ENCODE measurements at regions not wholly inside any gene's neighbourhood (a gene's known extent, or its start where the extent isn't known, plus 50 kb on each side); places are given as distances from the start of the nearest gene placed in this dataset.

- no peak overlapping the region for H2BK120ac ChIP-seq (ENCODE audit: low read depth, low read length)
- H3K4me3 ChIP-seq (ENCODE audit: insufficient read depth, low read depth, low read length), result no peak overlapping the region
- no peaks in the 10 kb centered on the region for H3K9me3 ChIP-seq (ENCODE audit: control insufficient read depth, insufficient read depth, low read length)
- H4K8ac ChIP-seq (ENCODE audit: low read depth in 2 of 2, low read length in 2 of 2), result no peak overlapping the region
- no peak overlapping the region for H3K4ac ChIP-seq (ENCODE audit: low read depth, low read length)
- no peak for ATAC-seq (ENCODE audit: low read depth)
- BruUV-seq (replicated peaks), result no TSS peak
- in situ Hi-C loops (cut with MboI; ENCODE audit: low sequenced_read_pairs), result no loop called here
- H2BK20ac ChIP-seq (ENCODE audit: low read depth, low read length), result no peak overlapping the region
- H3K14ac ChIP-seq (replicated peaks; ENCODE audit: low read depth, low read length), result no peak overlapping the region
- H4K20me1 ChIP-seq (ENCODE audit: insufficient read depth, low read length), result no peaks in the 10 kb centered on the region
- H2AK9ac ChIP-seq (replicated peaks; ENCODE audit: low read depth, low read length, poor library complexity), result no peak overlapping the region
- ChIA-PET POLR2A (ENCODE audit: unreplicated experiment) (no interaction called here), CTCF (no interaction called here)
- no peak overlapping the region for H4K5ac ChIP-seq (ENCODE audit: low read depth, low read length)
- peaks cover 7% of the 10 kb centered on the region for H3K27me3 ChIP-seq (ENCODE audit: control insufficient read depth, insufficient read depth, low read length)
- no peaks in the 10 kb centered on the region for H3K9me1 ChIP-seq (ENCODE audit: insufficient read depth, low read length)
- H2BK15ac ChIP-seq (ENCODE audit: low read depth, low read length), result no peak overlapping the region
- H3K36me3 ChIP-seq (ENCODE audit: control insufficient read depth, insufficient read depth, low read length), result no peaks in the 10 kb centered on the region
- H3K56ac ChIP-seq (ENCODE audit: extremely low read depth, insufficient read depth, low read length), result no peak overlapping the region
- no peak overlapping the region for H2BK5ac ChIP-seq (ENCODE audit: low read depth, low read length, poor library complexity, severe bottlenecking)
- no peak overlapping the region for H2AK5ac ChIP-seq (ENCODE audit: low read depth, low read length)
- dilution Hi-C loops (cut with HindIII; ENCODE audit: low sequenced_read_pairs, unreplicated experiment), result no loop called here
- H3K18ac ChIP-seq (ENCODE audit: low read depth, low read length), result no peak overlapping the region
- H3K27ac ChIP-seq (ENCODE audit: insufficient read depth, low read length), result no peak overlapping the region
- H3K4me2 ChIP-seq (ENCODE audit: low read depth, low read length), result no peak overlapping the region
- intact Hi-C loops (cut with micrococcal nuclease), result no loop called here
- no peaks in the 10 kb centered on the region for H3K79me1 ChIP-seq (ENCODE audit: low read depth in 1 of 2, low read length in 2 of 2)
- TF ChIP-seq RCOR1 (IDR thresholded peaks at IDR 0.05; ENCODE audit: insufficient replicate concordance, low read length) (no peak), NFE2L2 (IDR thresholded peaks at IDR 0.05; ENCODE audit: low read depth, low read length) (no peak)
- no peak overlapping the region for H2AFZ ChIP-seq (replicated peaks; ENCODE audit: low read length, poor library complexity)
- no peak overlapping the region for H3K9ac ChIP-seq (ENCODE audit: low read depth, low read length)
- no peak overlapping the region for H3K23ac ChIP-seq (ENCODE audit: low read depth, low read length)
- no peak overlapping the region for H4K91ac ChIP-seq (ENCODE audit: insufficient read depth, low read depth, low read length)
- no peaks in the 10 kb centered on the region for H3K4me1 ChIP-seq (ENCODE audit: control insufficient read depth, insufficient read depth, low read length)
- no peak for DNase-seq
Measured at GRCh38 chr20:11473983-11474382, 443.7 kb upstream of the BTBD3 start.
